CD14-positive monocyte (primary cell): ENCODE measurements at regions not wholly inside any gene's neighbourhood (a gene's known extent, or its start where the extent isn't known, plus 50 kb on each side); places are given as distances from the start of the nearest gene placed in this dataset.
A peak's percentile ranks its signal among the peaks of the same experiment; 100 is the strongest.

Experiments
- DNase-seq, 3 donors: peaks; one replicate each; pipeline ENCODE4 v3.0.0-alpha.2; 2011 to 2022
- H2AFZ ChIP-seq: 2 replicates; pipeline ENCODE4 v1.6.0; 2012; ENCODE audit warnings: mild to moderate bottlenecking, low read depth, low read length, inconsistent platforms; ENCODE audit not compliant: insufficient read depth, poor library complexity, severe bottlenecking
- H3K27ac ChIP-seq, 2 donors: 1 replicate in 1 of 2; 2 replicates in 1 of 2; pipeline ENCODE4 v1.5.1; 2012 to 2013; ENCODE audit warnings: low read length in 2 of 2, control low read depth in 1 of 2, inconsistent platforms in 1 of 2, low read depth in 1 of 2, mild to moderate bottlenecking in 1 of 2
- H3K27me3 ChIP-seq, 2 donors: one replicate each; pipeline versions ENCODE4 v1.6.0 to v1.6.1; 2011 to 2013; ENCODE audit warnings: low read length in 2 of 2; ENCODE audit not compliant: control insufficient read depth in 2 of 2, insufficient read depth in 2 of 2
- H3K36me3 ChIP-seq, 2 donors: replicated peaks in 1 of 2; 1 replicate in 1 of 2; 2 replicates in 1 of 2; pipeline versions ENCODE4 v1.5.1 to v1.6.1; 2012 to 2013; ENCODE audit warnings: low read length in 2 of 2, control low read depth in 1 of 2, inconsistent platforms in 1 of 2, mild to moderate bottlenecking in 1 of 2; ENCODE audit not compliant: insufficient read depth in 2 of 2, control insufficient read depth in 1 of 2
- H3K4me1 ChIP-seq, 2 donors: 1 replicate in 1 of 2; 2 replicates in 1 of 2; pipeline versions ENCODE4 v1.5.1 to v1.6.1; 2012 to 2013; ENCODE audit warnings: low read length in 2 of 2, control low read depth in 1 of 2, inconsistent platforms in 1 of 2, mild to moderate bottlenecking in 1 of 2, moderate library complexity in 1 of 2; ENCODE audit not compliant: insufficient read depth in 2 of 2, control insufficient read depth in 1 of 2
- H3K4me2 ChIP-seq: replicated peaks from 2 replicates; pipeline ENCODE3; 2012; ENCODE audit warnings: low read length, moderate library complexity, mild to moderate bottlenecking; ENCODE audit not compliant: poor library complexity, severe bottlenecking; ENCODE audit errors: extremely low read depth
- H3K4me3 ChIP-seq, 3 experiments: fragments of 200-600 bp in 1 of 3; sonication (generic) in 1 of 3; replicated peaks in 1 of 3; 1 replicate in 2 of 3; 2 replicates in 1 of 3; pipeline ENCODE4 v1.5.1; 2011 to 2013; ENCODE audit warnings: low read length in 3 of 3, mild to moderate bottlenecking in 3 of 3, control low read depth in 2 of 3, low read depth in 2 of 3, inconsistent platforms in 1 of 3, moderate library complexity in 1 of 3
- H3K79me2 ChIP-seq: 2 replicates; pipeline ENCODE4 v1.6.0; 2012; ENCODE audit warnings: mild to moderate bottlenecking, control low read depth, inconsistent platforms, low read length, moderate library complexity; ENCODE audit not compliant: insufficient read depth
- H3K9ac ChIP-seq: 2 replicates; pipeline ENCODE4 v1.6.0; 2017; ENCODE audit warnings: low read length, mild to moderate bottlenecking; ENCODE audit not compliant: insufficient read depth, poor library complexity, severe bottlenecking
- H3K9me3 ChIP-seq, 2 donors: replicated peaks in 1 of 2; 1 replicate in 1 of 2; 2 replicates in 1 of 2; pipeline versions ENCODE4 v1.5.1 to v1.6.1; 2012 to 2013; ENCODE audit warnings: low read length in 2 of 2, control low read depth in 1 of 2; ENCODE audit not compliant: control insufficient read depth in 1 of 2, insufficient read depth in 1 of 2
- H4K20me1 ChIP-seq: 2 replicates; pipeline ENCODE4 v1.6.0; 2012; ENCODE audit warnings: mild to moderate bottlenecking, low read length, control low read depth, moderate library complexity; ENCODE audit not compliant: insufficient read depth
- H3K27ac Mint-ChIP-seq, 7 donors: one replicate each; pipeline ENCODE4 v1.8.0; 2020; ENCODE audit warnings: mild to moderate bottlenecking in 7 of 7, mixed read lengths in 7 of 7, moderate library complexity in 6 of 7, inconsistent platforms in 2 of 7
- H3K27me3 Mint-ChIP-seq, 3 donors: one replicate each; pipeline ENCODE4 v1.8.0; 2021 to 2022; ENCODE audit warnings: low read depth in 3 of 3, mild to moderate bottlenecking in 3 of 3, mixed read lengths in 3 of 3, moderate library complexity in 3 of 3, inconsistent platforms in 1 of 3
- H3K36me3 Mint-ChIP-seq, 2 donors: one replicate each; pipeline ENCODE4 v1.8.0; 2020; ENCODE audit warnings: mixed read lengths in 2 of 2, inconsistent platforms in 1 of 2, mild to moderate bottlenecking in 1 of 2
- H3K4me1 Mint-ChIP-seq: one replicate; pipeline ENCODE4 v1.8.0; 2020; ENCODE audit warnings: mild to moderate bottlenecking, mixed read lengths
- H3K4me3 Mint-ChIP-seq, 2 donors: one replicate each; pipeline ENCODE4 v1.8.0; 2020; ENCODE audit warnings: mild to moderate bottlenecking in 2 of 2, mixed read lengths in 2 of 2, moderate library complexity in 1 of 2
- H3K9me3 Mint-ChIP-seq, 7 donors: one replicate each; pipeline ENCODE4 v1.8.0; 2020 to 2022; ENCODE audit warnings: mixed read lengths in 7 of 7, mild to moderate bottlenecking in 6 of 7, moderate library complexity in 6 of 7, inconsistent platforms in 2 of 7
- CTCF ChIP-seq: fragments of 200-600 bp; IDR thresholded peaks from one replicate; pipeline ENCODE4 v1.8.0; 2022; ENCODE audit warnings: antibody characterized with exemption, mild to moderate bottlenecking
- WGBS: methylation state at CpG from one replicate; pipeline ENCODE4 v1.1.5; 2013; ENCODE audit warnings: missing lambda C conversion rate; ENCODE audit not compliant: insufficient coverage; 5-methylcytosine and 5-hydroxymethylcytosine counted together
- intact Hi-C, 2 donors: fragments of 100-400 bp; cut with micrococcal nuclease; formaldehyde crosslinking; loops; one replicate each; pipeline versions ENCODE4 v1.15.0 to v1.15.1; 2023

GRCh38 chr12:92485351-92486348 lies 217.1 kb upstream of the PLEKHG7 start:
- H3K79me2 ChIP-seq: no peaks in the 10 kb centered on the region
- Mint-ChIP-seq H3K36me3 (no peaks in the 10 kb centered on the region), H3K27me3 (no peaks in the 10 kb centered on the region), H3K9me3 (peaks cover 0 to 3% (median 0%) of the 10 kb centered on the region in 7 donors), H3K4me1 (peaks cover 10% of the 10 kb centered on the region), H3K27ac (peak overlapping the region in 1 of 7 donors; percentile 19), H3K4me3 (no peak overlapping the region)
- H3K9ac ChIP-seq: no peak overlapping the region
- H3K36me3 ChIP-seq: no peaks in the 10 kb centered on the region
- peaks cover 0 to 6% of the 10 kb centered on the region in 2 donors for H3K4me1 ChIP-seq
- no peaks in the 10 kb centered on the region for H3K27me3 ChIP-seq
- no peak overlapping the region for H3K4me2 ChIP-seq
- no peaks in the 10 kb centered on the region for H3K9me3 ChIP-seq
- 27% methylated on average over 4 of the region's 6 CpGs for WGBS
- intact Hi-C loops: no loop called here
- H4K20me1 ChIP-seq: no peaks in the 10 kb centered on the region
- H3K27ac ChIP-seq: no peak overlapping the region
- DNase-seq: no peak
- TF ChIP-seq CTCF: no peak
- no peak overlapping the region for H3K4me3 ChIP-seq
- H2AFZ ChIP-seq: peak overlapping the region; percentile 16

- intact Hi-C loops: no loop called here
- Histone ChIP-seq H2AFZ (peak overlapping the region; percentile 35), H3K9me3 (no peaks in the 10 kb centered on the region), H4K20me1 (no peaks in the 10 kb centered on the region), H3K9ac (no peak overlapping the region), H3K27ac (no peak overlapping the region), H3K4me3 (no peak overlapping the region), H3K79me2 (no peaks in the 10 kb centered on the region), H3K36me3 (no peaks in the 10 kb centered on the region), H3K4me2 (no peak overlapping the region), H3K4me1 (no peaks in the 10 kb centered on the region), H3K27me3 (no peaks in the 10 kb centered on the region)
- Mint-ChIP-seq H3K27ac (no peak overlapping the region), H3K4me3 (no peak overlapping the region), H3K27me3 (no peaks in the 10 kb centered on the region), H3K4me1 (peaks cover 6% of the 10 kb centered on the region), H3K36me3 (no peaks in the 10 kb centered on the region), H3K9me3 (peaks cover 0 to 2% (median 0%) of the 10 kb centered on the region in 7 donors)
- DNase-seq: no peak
- no CpG with 5 or more reads among the region's 2 CpGs for WGBS
- TF ChIP-seq CTCF: no peak
These were observed 220.2 kb upstream of the PLEKHG7 start for GRCh38 chr12:92482599-92482998.
